ENCODE measurements at regions not wholly inside any gene's neighbourhood (a gene's known extent, or its start where the extent isn't known, plus 50 kb on each side); places are given as distances from the start of the nearest gene placed in this dataset.
"Not testable (repeated sequence)": the region's sequence is repeated elsewhere in the genome, so short reads cannot be mapped to it uniquely, and the experiment has no call there.

DNA sequence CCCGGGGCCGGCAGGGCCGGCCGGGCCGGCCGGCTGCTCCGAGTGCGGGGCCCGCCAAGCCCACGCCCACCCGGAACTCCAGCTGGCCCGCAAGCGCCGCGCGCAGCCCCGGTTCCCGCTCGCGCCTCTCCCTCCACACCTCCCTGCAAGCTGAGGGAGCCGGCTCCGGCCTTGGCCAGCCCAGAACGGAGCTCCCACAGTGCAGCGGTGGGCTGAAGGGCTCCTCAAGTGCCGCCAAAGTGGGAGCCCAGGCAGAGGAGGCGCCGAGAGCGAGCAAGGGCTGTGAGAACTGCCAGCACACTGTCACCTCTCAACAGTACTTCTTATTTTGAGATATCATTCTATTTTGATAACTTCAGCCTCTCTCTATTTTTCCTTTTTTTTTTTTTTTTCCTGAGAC is 112.3 kb downstream of the NAB1 start:
- not testable (repeated sequence) for H3K36me3 Mint-ChIP-seq (ENCODE audit: low read depth, unreplicated experiment); H3K9me3 ChIP-seq (ENCODE audit: insufficient read depth, low read depth, low read length); H3K79me2 ChIP-seq (ENCODE audit: insufficient read depth, low read length); H3K9ac ChIP-seq (ENCODE audit: low read length); H3K9me3 Mint-ChIP-seq (ENCODE audit: unreplicated experiment); DNase-seq (ENCODE audit: low read depth); H3K27me3 Mint-ChIP-seq (ENCODE audit: low read depth, unreplicated experiment); H3K4me2 ChIP-seq (ENCODE audit: low read length); H3K27me3 ChIP-seq (ENCODE audit: insufficient read depth, low read length); FAIRE-seq; H3K36me3 ChIP-seq (ENCODE audit: insufficient read depth, low read length); H3K4me3 Mint-ChIP-seq (ENCODE audit: unreplicated experiment); H3K27ac ChIP-seq (ENCODE audit: low read depth, low read length); H3K4me3 ChIP-seq (ENCODE audit: insufficient read depth, low read depth, low read length); H3K27ac Mint-ChIP-seq (ENCODE audit: unreplicated experiment); H4K20me1 ChIP-seq (ENCODE audit: insufficient read depth, low read length); H2AFZ ChIP-seq (ENCODE audit: low read depth, low read length)
- peaks cover 31% of the 10 kb centered on the region for H3K4me1 Mint-ChIP-seq (ENCODE audit: low read depth, unreplicated experiment)
- peaks cover 13% of the 10 kb centered on the region for H3K4me1 ChIP-seq (ENCODE audit: insufficient read depth, low read length)

DNA sequence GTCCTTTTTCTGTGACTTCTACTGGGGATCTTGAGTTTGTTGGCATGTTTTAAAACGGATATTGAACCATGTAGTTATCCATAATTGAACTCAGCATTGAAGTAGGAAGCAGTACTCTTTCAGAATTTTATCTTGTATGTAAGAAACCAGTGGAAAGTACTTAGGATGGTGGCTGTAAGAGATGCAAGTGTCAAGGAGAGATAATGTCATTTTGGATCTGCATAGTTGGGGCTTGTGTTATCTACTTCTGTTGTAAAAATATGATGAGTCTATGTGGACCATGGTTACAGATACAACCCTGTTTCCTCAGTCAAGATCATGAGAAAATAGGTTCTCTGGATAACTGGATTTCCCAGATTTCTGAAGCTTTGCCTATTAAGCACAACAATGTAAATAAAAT is 113.7 kb downstream of the NAB1 start:
- no peaks in the 10 kb centered on the region for H3K27me3 ChIP-seq (ENCODE audit: insufficient read depth, low read length)
- peaks cover 43% of the 10 kb centered on the region for H3K4me1 Mint-ChIP-seq (ENCODE audit: low read depth, unreplicated experiment)
- H3K4me1 ChIP-seq (ENCODE audit: insufficient read depth, low read length) = peaks cover 15% of the 10 kb centered on the region
- no peak for FAIRE-seq
- no peaks in the 10 kb centered on the region for H3K36me3 ChIP-seq (ENCODE audit: insufficient read depth, low read length)
- H2AFZ ChIP-seq (ENCODE audit: low read depth, low read length) = no peak overlapping the region
- TF ChIP-seq EZH2 (IDR thresholded peaks at IDR 0.05; ENCODE audit: insufficient read depth, low read length) = no peak
- TF ChIP-seq, protein P1, sequence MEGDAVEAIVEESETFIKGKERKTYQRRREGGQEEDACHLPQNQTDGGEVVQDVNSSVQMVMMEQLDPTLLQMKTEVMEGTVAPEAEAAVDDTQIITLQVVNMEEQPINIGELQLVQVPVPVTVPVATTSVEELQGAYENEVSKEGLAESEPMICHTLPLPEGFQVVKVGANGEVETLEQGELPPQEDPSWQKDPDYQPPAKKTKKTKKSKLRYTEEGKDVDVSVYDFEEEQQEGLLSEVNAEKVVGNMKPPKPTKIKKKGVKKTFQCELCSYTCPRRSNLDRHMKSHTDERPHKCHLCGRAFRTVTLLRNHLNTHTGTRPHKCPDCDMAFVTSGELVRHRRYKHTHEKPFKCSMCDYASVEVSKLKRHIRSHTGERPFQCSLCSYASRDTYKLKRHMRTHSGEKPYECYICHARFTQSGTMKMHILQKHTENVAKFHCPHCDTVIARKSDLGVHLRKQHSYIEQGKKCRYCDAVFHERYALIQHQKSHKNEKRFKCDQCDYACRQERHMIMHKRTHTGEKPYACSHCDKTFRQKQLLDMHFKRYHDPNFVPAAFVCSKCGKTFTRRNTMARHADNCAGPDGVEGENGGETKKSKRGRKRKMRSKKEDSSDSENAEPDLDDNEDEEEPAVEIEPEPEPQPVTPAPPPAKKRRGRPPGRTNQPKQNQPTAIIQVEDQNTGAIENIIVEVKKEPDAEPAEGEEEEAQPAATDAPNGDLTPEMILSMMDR (IDR thresholded peaks at IDR 0.05; ENCODE audit: insufficient read depth, low read depth, low read length) = no peak
- no peaks in the 10 kb centered on the region for H3K79me2 ChIP-seq (ENCODE audit: insufficient read depth, low read length)
- no peak overlapping the region for H3K4me3 Mint-ChIP-seq (ENCODE audit: unreplicated experiment)
- H3K36me3 Mint-ChIP-seq (ENCODE audit: low read depth, unreplicated experiment) = no peaks in the 10 kb centered on the region
- no peaks in the 10 kb centered on the region for H3K27me3 Mint-ChIP-seq (ENCODE audit: low read depth, unreplicated experiment)
- H3K9me3 ChIP-seq (ENCODE audit: insufficient read depth, low read depth, low read length) = no peaks in the 10 kb centered on the region
- H3K4me3 ChIP-seq (ENCODE audit: insufficient read depth, low read depth, low read length) = no peak overlapping the region
- peaks cover 5% of the 10 kb centered on the region for H3K9me3 Mint-ChIP-seq (ENCODE audit: unreplicated experiment)
- no peak overlapping the region for H3K9ac ChIP-seq (ENCODE audit: low read length)
- no peak overlapping the region for H3K27ac ChIP-seq (ENCODE audit: low read depth, low read length)
- H3K27ac Mint-ChIP-seq (ENCODE audit: unreplicated experiment) = no peak overlapping the region
- DNase-seq (ENCODE audit: low read depth) = no peak
- H4K20me1 ChIP-seq (ENCODE audit: insufficient read depth, low read length) = no peaks in the 10 kb centered on the region
- H3K4me2 ChIP-seq (ENCODE audit: low read length) = no peak overlapping the region

DNA sequence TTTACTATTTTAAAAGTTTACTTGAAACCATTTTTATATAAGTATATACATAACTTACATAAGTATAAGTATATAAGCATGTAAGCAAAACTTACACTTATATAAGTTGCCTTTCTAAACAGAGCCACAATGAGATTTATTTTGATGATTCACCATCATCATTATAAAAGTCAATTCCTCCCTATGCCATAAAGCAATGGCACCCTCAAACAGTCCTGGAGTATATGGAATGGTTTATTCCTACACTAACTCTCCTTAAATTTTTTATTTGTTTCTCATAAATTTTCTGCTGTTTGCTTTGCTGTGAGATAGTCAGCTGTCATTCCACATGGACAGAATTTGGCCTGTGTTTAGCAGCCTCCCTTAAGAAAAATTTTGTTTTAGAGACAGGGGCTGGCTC is 114.2 kb downstream of the NAB1 start:
- H3K9me3 ChIP-seq (ENCODE audit: insufficient read depth, low read depth, low read length) = no peaks in the 10 kb centered on the region
- Mint-ChIP-seq H3K4me3 (ENCODE audit: unreplicated experiment) (no peak overlapping the region), H3K4me1 (ENCODE audit: low read depth, unreplicated experiment) (peaks cover 46% of the 10 kb centered on the region), H3K27me3 (ENCODE audit: low read depth, unreplicated experiment) (no peaks in the 10 kb centered on the region), H3K36me3 (ENCODE audit: low read depth, unreplicated experiment) (no peaks in the 10 kb centered on the region), H3K27ac (ENCODE audit: unreplicated experiment) (no peak overlapping the region), H3K9me3 (ENCODE audit: unreplicated experiment) (peaks cover 5% of the 10 kb centered on the region)
- no peak overlapping the region for H3K4me2 ChIP-seq (ENCODE audit: low read length)
- no peak overlapping the region for H2AFZ ChIP-seq (ENCODE audit: low read depth, low read length)
- no peaks in the 10 kb centered on the region for H3K36me3 ChIP-seq (ENCODE audit: insufficient read depth, low read length)
- H3K27ac ChIP-seq (ENCODE audit: low read depth, low read length) = no peak overlapping the region
- DNase-seq (ENCODE audit: low read depth) = no peak
- TF ChIP-seq, protein P1 (IDR thresholded peaks at IDR 0.05; ENCODE audit: insufficient read depth, low read depth, low read length) = no peak
- TF ChIP-seq EZH2 (IDR thresholded peaks at IDR 0.05; ENCODE audit: insufficient read depth, low read length) = no peak
- H3K79me2 ChIP-seq (ENCODE audit: insufficient read depth, low read length) = no peaks in the 10 kb centered on the region
- peaks cover 15% of the 10 kb centered on the region for H3K4me1 ChIP-seq (ENCODE audit: insufficient read depth, low read length)
- no peak overlapping the region for H3K4me3 ChIP-seq (ENCODE audit: insufficient read depth, low read depth, low read length)
- no peak for FAIRE-seq
- H3K9ac ChIP-seq (ENCODE audit: low read length) = no peak overlapping the region
- no peaks in the 10 kb centered on the region for H3K27me3 ChIP-seq (ENCODE audit: insufficient read depth, low read length)
- no peaks in the 10 kb centered on the region for H4K20me1 ChIP-seq (ENCODE audit: insufficient read depth, low read length)
